CD4-positive, alpha-beta T cell (primary cell): ENCODE measurements at regions not wholly inside any gene's neighbourhood (a gene's known extent, or its start where the extent isn't known, plus 50 kb on each side); places are given as distances from the start of the nearest gene placed in this dataset.
"Not testable (repeated sequence)": the region's sequence is repeated elsewhere in the genome, so short reads cannot be mapped to it uniquely, and the experiment has no call there.

Source experiments
- ATAC-seq: fragments of 200-7000 bp; cut with Tn5 transposase; one replicate; pipeline ENCODE4 v1.10.0; 2022; ENCODE audit warnings: mild to moderate bottlenecking; ENCODE audit not compliant: poor library complexity
- CTCF ChIA-PET: fragments of 350-600 bp; sonication (Branson Sonifier 250); formaldehyde crosslinking; loops from one replicate; lab custom pipeline; 2021; ENCODE audit warnings: antibody characterized with exemption, inconsistent platforms; lab: Charles Lee
- POLR2A ChIA-PET: fragments of 350-600 bp; sonication (Branson Sonifier 250); formaldehyde crosslinking; loops from one replicate; lab custom pipeline; 2021; ENCODE audit warnings: antibody characterized with exemption, inconsistent platforms; lab: Charles Lee
- DNase-seq, 14 experiments: peaks; one replicate each; pipeline ENCODE4 v3.0.0-alpha.2; 2013 to 2020; ENCODE audit warnings: mixed read lengths in 2 of 14
- H3K27ac ChIP-seq, 2 donors: one replicate each; pipeline versions ENCODE4 v1.5.1 to v1.7.0; 2013; ENCODE audit warnings: low read length in 2 of 2, low read depth in 1 of 2, mild to moderate bottlenecking in 1 of 2
- H3K27me3 ChIP-seq, 2 experiments: 1 replicate in 1 of 2; 2 replicates in 1 of 2; pipeline versions ENCODE4 v1.6.1 to v1.7.0; 2013; ENCODE audit warnings: low read length in 2 of 2, control low read depth in 1 of 2, mild to moderate bottlenecking in 1 of 2, moderate library complexity in 1 of 2; ENCODE audit not compliant: insufficient read depth in 2 of 2, control insufficient read depth in 1 of 2
- H3K36me3 ChIP-seq: one replicate; pipeline ENCODE4 v1.6.1; 2013; ENCODE audit warnings: low read length, control low read depth; ENCODE audit not compliant: insufficient read depth
- H3K4me1 ChIP-seq: one replicate; pipeline ENCODE4 v1.6.1; 2013; ENCODE audit warnings: low read length, control low read depth; ENCODE audit not compliant: insufficient read depth
- H3K4me3 ChIP-seq: one replicate; pipeline ENCODE4 v1.5.1; 2013; ENCODE audit warnings: mild to moderate bottlenecking, low read length, moderate library complexity
- H3K9me3 ChIP-seq, 2 experiments: 1 replicate in 1 of 2; 2 replicates in 1 of 2; pipeline versions ENCODE4 v1.6.1 to v1.7.0; 2013; ENCODE audit warnings: low read length in 2 of 2, mild to moderate bottlenecking in 2 of 2, control low read depth in 1 of 2, moderate library complexity in 1 of 2; ENCODE audit not compliant: control insufficient read depth in 1 of 2, insufficient read depth in 1 of 2
- H3K27ac Mint-ChIP-seq: one replicate; pipeline ENCODE4 v1.8.0; 2020; ENCODE audit warnings: mixed read lengths
- H3K27me3 Mint-ChIP-seq: one replicate; pipeline ENCODE4 v1.8.0; 2021; ENCODE audit warnings: mixed read lengths
- H3K36me3 Mint-ChIP-seq: one replicate; pipeline ENCODE4 v1.8.0; 2021; ENCODE audit warnings: low read depth, mixed read lengths
- H3K4me1 Mint-ChIP-seq: one replicate; pipeline ENCODE4 v1.8.0; 2021; ENCODE audit warnings: low read depth, mixed read lengths
- H3K4me3 Mint-ChIP-seq: one replicate; pipeline ENCODE4 v1.8.0; 2020; ENCODE audit warnings: mild to moderate bottlenecking, mixed read lengths
- H3K9me3 Mint-ChIP-seq: one replicate; pipeline ENCODE4 v1.8.0; 2020; ENCODE audit warnings: mixed read lengths
- intact Hi-C, 2 experiments: fragments of 100-400 bp; cut with DNase I in 1 of 2; cut with micrococcal nuclease in 1 of 2; formaldehyde crosslinking; loops; one replicate each; pipeline versions ENCODE4 v1.15.1 to v1.9.0; 2023 to 2025; cut with DNase I, micrococcal nuclease
- TF ChIP-seq, protein P1 (sequence below): fragments of 200-600 bp; IDR thresholded peaks from one replicate; pipeline ENCODE4 v1.8.0; 2022; ENCODE audit warnings: antibody characterized with exemption, mild to moderate bottlenecking

DNA sequence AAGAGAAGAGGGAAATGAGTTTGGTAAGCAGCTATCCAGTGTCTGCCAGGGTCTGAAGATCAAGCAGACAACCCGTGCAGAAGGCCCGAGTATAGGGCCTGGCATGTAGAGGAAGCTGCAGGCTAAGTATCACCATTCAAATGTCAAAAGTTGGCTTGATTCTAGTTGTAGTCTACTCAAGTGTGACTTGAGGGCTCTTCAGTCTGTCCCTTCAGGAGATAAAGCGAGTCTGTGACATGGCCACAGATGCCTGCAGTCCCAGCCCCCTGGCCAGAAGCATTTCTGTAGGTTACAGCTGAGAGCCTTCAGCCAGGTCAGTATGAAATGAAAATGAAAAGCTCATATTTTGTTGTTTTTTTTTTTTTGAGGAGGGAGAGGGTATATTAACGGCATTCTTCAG is 97.8 kb upstream of the EEPD1 start:
- Histone ChIP-seq H3K4me1 (no peaks in the 10 kb centered on the region), H3K27ac (no peak overlapping the region), H3K4me3 (no peak overlapping the region), H3K27me3 (no peaks in the 10 kb centered on the region), H3K36me3 (no peaks in the 10 kb centered on the region), H3K9me3 (no peaks in the 10 kb centered on the region)
- ChIA-PET CTCF (interaction anchor here (1.2 kb wide), 1 partner anchor 12 kb away, joined by 3 read pairs; no protein-coding TSS in a partner anchor), POLR2A (no interaction called here)
- TF ChIP-seq, protein P1, sequence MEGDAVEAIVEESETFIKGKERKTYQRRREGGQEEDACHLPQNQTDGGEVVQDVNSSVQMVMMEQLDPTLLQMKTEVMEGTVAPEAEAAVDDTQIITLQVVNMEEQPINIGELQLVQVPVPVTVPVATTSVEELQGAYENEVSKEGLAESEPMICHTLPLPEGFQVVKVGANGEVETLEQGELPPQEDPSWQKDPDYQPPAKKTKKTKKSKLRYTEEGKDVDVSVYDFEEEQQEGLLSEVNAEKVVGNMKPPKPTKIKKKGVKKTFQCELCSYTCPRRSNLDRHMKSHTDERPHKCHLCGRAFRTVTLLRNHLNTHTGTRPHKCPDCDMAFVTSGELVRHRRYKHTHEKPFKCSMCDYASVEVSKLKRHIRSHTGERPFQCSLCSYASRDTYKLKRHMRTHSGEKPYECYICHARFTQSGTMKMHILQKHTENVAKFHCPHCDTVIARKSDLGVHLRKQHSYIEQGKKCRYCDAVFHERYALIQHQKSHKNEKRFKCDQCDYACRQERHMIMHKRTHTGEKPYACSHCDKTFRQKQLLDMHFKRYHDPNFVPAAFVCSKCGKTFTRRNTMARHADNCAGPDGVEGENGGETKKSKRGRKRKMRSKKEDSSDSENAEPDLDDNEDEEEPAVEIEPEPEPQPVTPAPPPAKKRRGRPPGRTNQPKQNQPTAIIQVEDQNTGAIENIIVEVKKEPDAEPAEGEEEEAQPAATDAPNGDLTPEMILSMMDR, result no peak
- no peak for ATAC-seq
- no peaks in the 10 kb centered on the region for H3K36me3 Mint-ChIP-seq
- intact Hi-C loops, result no loop called here
- no peak overlapping the region for H3K4me3 Mint-ChIP-seq
- no peaks in the 10 kb centered on the region for H3K4me1 Mint-ChIP-seq
- H3K27ac Mint-ChIP-seq, result no peak overlapping the region
- H3K27me3 Mint-ChIP-seq, result no peaks in the 10 kb centered on the region
- DNase-seq, result no peak
- no peaks in the 10 kb centered on the region for H3K9me3 Mint-ChIP-seq

- no peaks in the 10 kb centered on the region for H3K27me3 ChIP-seq
- intact Hi-C loops, result no loop called here
- no peaks in the 10 kb centered on the region for H3K36me3 ChIP-seq
- no peaks in the 10 kb centered on the region for H3K4me1 ChIP-seq
- TF ChIP-seq, protein P1, result no peak
- ATAC-seq (no peak), DNase-seq (no peak)
- POLR2A ChIA-PET, result no interaction called here
- H3K9me3 ChIP-seq, result no peaks in the 10 kb centered on the region
- Mint-ChIP-seq H3K27ac (no peak overlapping the region), H3K36me3 (no peaks in the 10 kb centered on the region), H3K9me3 (no peaks in the 10 kb centered on the region), H3K4me1 (no peaks in the 10 kb centered on the region), H3K4me3 (no peak overlapping the region), H3K27me3 (no peaks in the 10 kb centered on the region)
- CTCF ChIA-PET, result no interaction called here
- no peak overlapping the region for H3K4me3 ChIP-seq
- no peak overlapping the region for H3K27ac ChIP-seq
Observed at GRCh38 chr7:36057323-36057722, 95.7 kb upstream of the EEPD1 start.

- Mint-ChIP-seq H3K27me3 (no peaks in the 10 kb centered on the region), H3K36me3 (no peaks in the 10 kb centered on the region), H3K9me3 (no peaks in the 10 kb centered on the region), H3K4me1 (no peaks in the 10 kb centered on the region), H3K27ac (no peak overlapping the region), H3K4me3 (no peak overlapping the region)
- Histone ChIP-seq H3K9me3 (no peaks in the 10 kb centered on the region), H3K4me1 (no peaks in the 10 kb centered on the region), H3K4me3 (no peak overlapping the region), H3K27me3 (no peaks in the 10 kb centered on the region), H3K36me3 (no peaks in the 10 kb centered on the region), H3K27ac (no peak overlapping the region)
- intact Hi-C loops, result no loop called here
- ChIA-PET CTCF (no interaction called here), POLR2A (no interaction called here)
- TF ChIP-seq, protein P1, result no peak
- DNase-seq, result no peak
- ATAC-seq, result no peak
Observed at GRCh38 chr7:36058020-36058592, 94.9 kb upstream of the EEPD1 start.

GRCh38 chr7:36060388-36060787 is 92.7 kb upstream of the EEPD1 start:
- H3K9me3 Mint-ChIP-seq, H3K27me3 Mint-ChIP-seq, H3K4me3 Mint-ChIP-seq, POLR2A ChIA-PET, H3K4me3 ChIP-seq, H3K27ac ChIP-seq, H3K4me1 Mint-ChIP-seq, H3K4me1 ChIP-seq, H3K27me3 ChIP-seq, ATAC-seq, H3K36me3 Mint-ChIP-seq, H3K9me3 ChIP-seq, intact Hi-C loops, H3K36me3 ChIP-seq, DNase-seq, CTCF ChIA-PET, H3K27ac Mint-ChIP-seq: not testable (repeated sequence)
